ENCODE measurements at regions not wholly inside any gene's neighbourhood (a gene's known extent, or its start where the extent isn't known, plus 50 kb on each side); places are given as distances from the start of the nearest gene placed in this dataset.

DNA sequence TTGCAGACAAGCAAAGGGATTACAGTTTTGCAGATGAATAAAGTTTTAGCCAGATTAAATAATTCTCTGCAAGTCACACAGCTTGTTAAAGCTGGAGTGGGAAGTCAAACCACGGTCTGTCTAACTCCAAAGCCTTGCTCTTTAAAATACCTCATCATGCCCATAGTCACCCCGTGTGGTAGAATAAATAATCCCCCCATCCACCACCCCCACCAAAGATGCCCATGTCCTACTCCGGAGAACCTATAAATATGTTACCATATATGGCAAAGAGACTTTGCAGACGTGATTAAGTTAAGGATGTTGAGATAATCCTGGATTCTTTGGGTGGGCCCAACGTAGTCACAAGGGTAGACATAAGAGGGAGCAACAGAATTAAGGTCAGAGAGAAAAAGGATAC, 118.7 kb downstream of the BEND2 start:
- Histone ChIP-seq H3K4me3 (replicated peaks in 1 of 3; ENCODE audit: insufficient read depth in 1 of 3, low read depth in 2 of 3, low read length in 3 of 3) (no peak overlapping the region), H3K79me2 (ENCODE audit: insufficient read depth, low read length) (no peaks in the 10 kb centered on the region), H3K36me3 (replicated peaks in 1 of 2; ENCODE audit: control insufficient read depth in 1 of 2, insufficient read depth in 2 of 2, low read length in 2 of 2) (no peaks in the 10 kb centered on the region), H4K20me1 (ENCODE audit: insufficient read depth, low read length) (no peaks in the 10 kb centered on the region), H3K9ac (ENCODE audit: insufficient read depth, low read depth, low read length) (no peak overlapping the region), H3K4me1 (ENCODE audit: insufficient read depth, low read length) (no peaks in the 10 kb centered on the region), H3K9me3 (ENCODE audit: low read length) (no peaks in the 10 kb centered on the region), H3K4me2 (ENCODE audit: low read depth, low read length) (no peak overlapping the region), H3K27ac (ENCODE audit: extremely low read length, insufficient read depth, low read length) (no peak overlapping the region), H2AFZ (ENCODE audit: low read length) (no peak overlapping the region), H3K27me3 (ENCODE audit: control insufficient read depth in 1 of 2, insufficient read depth in 2 of 2, low read length in 2 of 2) (no peaks in the 10 kb centered on the region; a peak in 1 of 5 replicates)
- POLR2A ChIA-PET: no interaction called here
- ATAC-seq (no peak), DNase-seq (ENCODE audit: low spot score) (no peak), FAIRE-seq (no peak)
- 24% methylated on average over 5 of the region's 5 CpGs for WGBS (ENCODE audit: low lambda C conversion rate)
- in situ Hi-C loops (cut with HindIII; ENCODE audit: extremely low pct_ligation_motif_present, low pct_unique_long_range_greater_than_20kb): no loop called here
- TF ChIP-seq, protein P1, sequence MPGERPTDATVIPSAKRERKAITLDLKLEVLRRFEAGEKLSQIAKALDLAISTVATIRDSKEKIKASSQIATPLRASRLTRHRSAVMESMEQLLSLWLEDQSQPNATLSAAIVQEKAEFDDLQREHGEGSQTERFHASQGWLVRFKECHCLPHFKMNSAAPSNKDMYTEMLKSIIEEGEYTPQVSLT (CRISPR knock-in tag; IDR thresholded peaks at IDR 0.05; ENCODE audit: borderline replicate concordance, low read depth): no peak
- TF ChIP-seq ZFP62 (CRISPR knock-in tag; IDR thresholded peaks at IDR 0.05): no peak
- TF ChIP-seq, protein P2, sequence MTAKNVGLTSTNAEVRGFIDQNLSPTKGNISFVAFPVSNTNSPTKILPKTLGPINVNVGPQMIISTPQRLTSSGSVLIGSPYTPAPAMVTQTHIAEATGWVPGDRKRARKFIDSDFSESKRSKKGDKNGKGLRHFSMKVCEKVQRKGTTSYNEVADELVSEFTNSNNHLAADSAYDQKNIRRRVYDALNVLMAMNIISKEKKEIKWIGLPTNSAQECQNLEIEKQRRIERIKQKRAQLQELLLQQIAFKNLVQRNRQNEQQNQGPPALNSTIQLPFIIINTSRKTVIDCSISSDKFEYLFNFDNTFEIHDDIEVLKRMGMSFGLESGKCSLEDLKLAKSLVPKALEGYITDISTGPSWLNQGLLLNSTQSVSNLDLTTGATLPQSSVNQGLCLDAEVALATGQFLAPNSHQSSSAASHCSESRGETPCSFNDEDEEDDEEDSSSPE (CRISPR knock-in tag; IDR thresholded peaks at IDR 0.05): no peak
- TF ChIP-seq SIX1 (CRISPR knock-in tag; IDR thresholded peaks at IDR 0.05; ENCODE audit: borderline replicate concordance): no peak
- no peak for TF ChIP-seq ARHGAP35 (CRISPR knock-in tag; IDR thresholded peaks at IDR 0.05; ENCODE audit: borderline replicate concordance)
- TF ChIP-seq, protein P3, sequence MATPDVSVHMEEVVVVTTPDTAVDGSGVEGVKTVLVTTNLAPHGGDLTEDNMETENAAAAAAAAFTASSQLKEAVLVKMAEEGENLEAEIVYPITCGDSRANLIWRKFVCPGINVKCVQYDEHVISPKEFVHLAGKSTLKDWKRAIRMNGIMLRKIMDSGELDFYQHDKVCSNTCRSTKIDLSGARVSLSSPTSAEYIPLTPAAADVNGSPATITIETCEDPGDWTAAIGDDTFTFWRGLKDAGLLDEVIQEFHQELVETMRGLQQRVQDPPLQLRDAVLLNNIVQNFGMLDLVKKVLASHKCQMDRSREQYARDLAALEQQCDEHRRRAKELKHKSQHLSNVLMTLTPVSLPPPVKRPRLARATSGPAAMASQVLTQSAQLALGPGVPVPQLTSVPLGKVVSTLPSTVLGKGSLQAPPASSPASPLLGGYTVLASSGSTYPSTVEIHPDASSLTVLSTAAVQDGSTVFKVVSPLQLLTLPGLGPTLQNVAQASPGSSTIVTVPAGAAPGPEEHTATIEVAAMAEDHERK (CRISPR knock-in tag; IDR thresholded peaks at IDR 0.05; ENCODE audit: low read depth): no peak
- no peak for TF ChIP-seq ZNF570 (CRISPR knock-in tag; IDR thresholded peaks at IDR 0.05; ENCODE audit: borderline replicate concordance)
- TF ChIP-seq, protein P4, sequence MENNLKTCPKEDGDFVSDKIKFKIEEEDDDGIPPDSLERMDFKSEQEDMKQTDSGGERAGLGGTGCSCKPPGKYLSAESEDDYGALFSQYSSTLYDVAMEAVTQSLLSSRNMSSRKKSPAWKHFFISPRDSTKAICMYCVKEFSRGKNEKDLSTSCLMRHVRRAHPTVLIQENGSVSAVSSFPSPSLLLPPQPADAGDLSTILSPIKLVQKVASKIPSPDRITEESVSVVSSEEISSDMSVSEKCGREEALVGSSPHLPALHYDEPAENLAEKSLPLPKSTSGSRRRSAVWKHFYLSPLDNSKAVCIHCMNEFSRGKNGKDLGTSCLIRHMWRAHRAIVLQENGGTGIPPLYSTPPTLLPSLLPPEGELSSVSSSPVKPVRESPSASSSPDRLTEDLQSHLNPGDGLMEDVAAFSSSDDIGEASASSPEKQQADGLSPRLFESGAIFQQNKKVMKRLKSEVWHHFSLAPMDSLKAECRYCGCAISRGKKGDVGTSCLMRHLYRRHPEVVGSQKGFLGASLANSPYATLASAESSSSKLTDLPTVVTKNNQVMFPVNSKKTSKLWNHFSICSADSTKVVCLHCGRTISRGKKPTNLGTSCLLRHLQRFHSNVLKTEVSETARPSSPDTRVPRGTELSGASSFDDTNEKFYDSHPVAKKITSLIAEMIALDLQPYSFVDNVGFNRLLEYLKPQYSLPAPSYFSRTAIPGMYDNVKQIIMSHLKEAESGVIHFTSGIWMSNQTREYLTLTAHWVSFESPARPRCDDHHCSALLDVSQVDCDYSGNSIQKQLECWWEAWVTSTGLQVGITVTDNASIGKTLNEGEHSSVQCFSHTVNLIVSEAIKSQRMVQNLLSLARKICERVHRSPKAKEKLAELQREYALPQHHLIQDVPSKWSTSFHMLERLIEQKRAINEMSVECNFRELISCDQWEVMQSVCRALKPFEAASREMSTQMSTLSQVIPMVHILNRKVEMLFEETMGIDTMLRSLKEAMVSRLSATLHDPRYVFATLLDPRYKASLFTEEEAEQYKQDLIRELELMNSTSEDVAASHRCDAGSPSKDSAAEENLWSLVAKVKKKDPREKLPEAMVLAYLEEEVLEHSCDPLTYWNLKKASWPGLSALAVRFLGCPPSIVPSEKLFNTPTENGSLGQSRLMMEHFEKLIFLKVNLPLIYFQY (CRISPR knock-in tag; IDR thresholded peaks at IDR 0.05; ENCODE audit: borderline replicate concordance): no peak
- no peak for TF ChIP-seq ZFP37 (CRISPR knock-in tag; IDR thresholded peaks at IDR 0.05; ENCODE audit: borderline replicate concordance)
- TF ChIP-seq, protein P5, sequence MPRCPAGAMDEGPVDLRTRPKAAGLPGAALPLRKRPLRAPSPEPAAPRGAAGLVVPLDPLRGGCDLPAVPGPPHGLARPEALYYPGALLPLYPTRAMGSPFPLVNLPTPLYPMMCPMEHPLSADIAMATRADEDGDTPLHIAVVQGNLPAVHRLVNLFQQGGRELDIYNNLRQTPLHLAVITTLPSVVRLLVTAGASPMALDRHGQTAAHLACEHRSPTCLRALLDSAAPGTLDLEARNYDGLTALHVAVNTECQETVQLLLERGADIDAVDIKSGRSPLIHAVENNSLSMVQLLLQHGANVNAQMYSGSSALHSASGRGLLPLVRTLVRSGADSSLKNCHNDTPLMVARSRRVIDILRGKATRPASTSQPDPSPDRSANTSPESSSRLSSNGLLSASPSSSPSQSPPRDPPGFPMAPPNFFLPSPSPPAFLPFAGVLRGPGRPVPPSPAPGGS (CRISPR knock-in tag; IDR thresholded peaks at IDR 0.05): no peak
- intact Hi-C loops (cut with micrococcal nuclease; ENCODE audit: unreplicated experiment): no loop called here
- CTCF ChIA-PET (ENCODE audit: low intra/inter-chr PET ratio, low total read pairs): no interaction called here
- BruUV-seq (replicated peaks): no TSS peak
